Central memory CD8-positive, alpha-beta T cell (primary cell): ENCODE measurements at regions not wholly inside any gene's neighbourhood (a gene's known extent, or its start where the extent isn't known, plus 50 kb on each side); places are given as distances from the start of the nearest gene placed in this dataset.

ENCODE experiments used
- ATAC-seq: fragments of 150-1000 bp; cut with Tn5 transposase; replicated peaks from 2 replicates; pipeline ENCODE4 v1.10.0; 2022; ENCODE audit warnings: mild to moderate bottlenecking, moderate FRiP score, moderate number of reproducible peaks; ENCODE audit not compliant: poor library complexity, severe bottlenecking; ENCODE audit errors: extremely low read depth
- DNase-seq, 2 donors: peaks; one replicate each; pipeline ENCODE4 v3.0.0; 2021; ENCODE audit warnings: low spot score in 2 of 2
- H3K27ac Mint-ChIP-seq: one replicate; pipeline ENCODE4 v1.8.0; 2022; ENCODE audit warnings: low read depth, mild to moderate bottlenecking, moderate library complexity, mixed read lengths
- H3K27me3 Mint-ChIP-seq: one replicate; pipeline ENCODE4 v1.8.0; 2022; ENCODE audit warnings: mixed read lengths
- H3K36me3 Mint-ChIP-seq: one replicate; pipeline ENCODE4 v1.8.0; 2022; ENCODE audit warnings: mild to moderate bottlenecking, moderate library complexity, mixed read lengths; ENCODE audit not compliant: insufficient read depth
- H3K4me1 Mint-ChIP-seq: one replicate; pipeline ENCODE4 v1.8.0; 2022; ENCODE audit warnings: mixed read lengths
- H3K4me3 Mint-ChIP-seq: one replicate; pipeline ENCODE4 v1.8.0; 2022; ENCODE audit warnings: mild to moderate bottlenecking, moderate library complexity, mixed read lengths
- H3K9me3 Mint-ChIP-seq: one replicate; pipeline ENCODE4 v1.8.0; 2022; ENCODE audit warnings: mixed read lengths

- DNase-seq, result no peak
Observed at GRCh38 chrX:42456176-42456700, 321.7 kb downstream of the PPP1R2C start.

DNA sequence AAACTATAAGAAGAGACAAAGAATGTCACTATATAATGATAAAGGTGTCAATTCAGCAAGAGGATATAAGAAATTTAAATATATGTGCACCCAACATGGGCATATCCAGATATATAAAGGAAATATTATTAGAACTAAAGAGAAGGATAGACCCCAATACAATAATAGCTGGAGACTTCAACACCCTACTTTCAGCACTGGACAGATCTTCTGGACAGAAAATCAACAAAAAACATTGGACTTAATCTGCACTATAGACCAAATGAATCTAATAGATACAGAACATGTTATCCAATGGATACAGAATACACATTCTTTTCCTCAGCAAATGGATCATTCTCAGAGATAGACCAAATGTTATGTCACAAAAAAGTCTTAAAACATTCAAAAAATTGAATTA lies 327.7 kb downstream of the PPP1R2C start:
- Mint-ChIP-seq H3K27me3 (no peaks in the 10 kb centered on the region), H3K4me1 (peaks cover 6% of the 10 kb centered on the region)

More at GRCh38 chrX:42456176-42456700, 321.7 kb downstream of the PPP1R2C start:
- Mint-ChIP-seq H3K27ac (no peak overlapping the region), H3K4me3 (no peak overlapping the region), H3K9me3 (no peaks in the 10 kb centered on the region), H3K27me3 (no peaks in the 10 kb centered on the region), H3K4me1 (peaks cover 6% of the 10 kb centered on the region), H3K36me3 (no peaks in the 10 kb centered on the region)
- no peak for ATAC-seq

DNA sequence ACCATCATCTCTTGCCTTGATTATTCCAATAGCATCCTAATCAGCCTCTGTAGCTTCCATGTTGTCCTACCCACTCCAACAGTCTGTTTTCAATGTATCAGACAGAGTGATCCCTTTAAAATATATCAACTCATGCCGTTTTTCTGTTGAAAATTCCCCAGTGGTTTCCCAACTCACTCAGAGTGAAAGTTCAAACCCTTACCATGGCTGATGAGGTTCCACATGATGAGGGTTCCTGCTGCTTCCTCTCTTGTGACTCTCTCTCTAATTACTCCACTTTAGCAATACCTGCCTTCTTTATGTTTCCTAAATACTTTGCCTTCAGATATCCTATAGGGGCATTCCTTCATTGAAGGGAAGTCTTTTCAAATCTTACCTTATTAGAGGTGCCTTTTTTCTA lies 334.7 kb downstream of the PPP1R2C start:
- Mint-ChIP-seq H3K4me1 (no peaks in the 10 kb centered on the region), H3K27me3 (no peaks in the 10 kb centered on the region), H3K4me3 (no peak overlapping the region), H3K36me3 (no peaks in the 10 kb centered on the region), H3K27ac (no peak overlapping the region), H3K9me3 (peaks cover 8% of the 10 kb centered on the region)
- ATAC-seq, result no peak
- no peak for DNase-seq

More for the DNA sequence above, 327.7 kb downstream of the PPP1R2C start:
- ATAC-seq (no peak), DNase-seq (no peak)
- H3K4me3 Mint-ChIP-seq, result no peak overlapping the region
- H3K27ac Mint-ChIP-seq, result no peak overlapping the region
- H3K9me3 Mint-ChIP-seq, result peaks cover 6% of the 10 kb centered on the region
- no peaks in the 10 kb centered on the region for H3K36me3 Mint-ChIP-seq

DNA sequence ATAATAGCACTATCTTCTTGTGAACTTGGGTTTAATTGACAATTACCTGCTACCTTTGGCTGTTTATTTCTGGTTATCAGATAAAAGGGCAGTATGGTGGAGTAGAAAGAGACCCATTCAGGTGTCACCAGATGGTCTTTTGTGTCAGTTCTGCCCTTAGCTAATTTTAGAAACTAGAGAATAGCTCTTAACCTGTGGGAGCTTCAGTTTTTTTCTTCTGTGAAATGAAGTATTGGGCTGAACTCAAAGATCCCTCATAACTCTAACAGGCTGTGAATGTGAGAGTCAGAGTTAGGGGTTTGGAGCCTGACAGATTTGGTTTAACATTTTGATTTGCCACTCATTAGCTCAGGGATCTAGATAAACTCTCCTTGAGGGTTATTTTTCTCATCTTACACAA lies 335.2 kb downstream of the PPP1R2C start:
- H3K27ac Mint-ChIP-seq, result no peak overlapping the region
- peaks cover 4% of the 10 kb centered on the region for H3K4me1 Mint-ChIP-seq

DNA sequence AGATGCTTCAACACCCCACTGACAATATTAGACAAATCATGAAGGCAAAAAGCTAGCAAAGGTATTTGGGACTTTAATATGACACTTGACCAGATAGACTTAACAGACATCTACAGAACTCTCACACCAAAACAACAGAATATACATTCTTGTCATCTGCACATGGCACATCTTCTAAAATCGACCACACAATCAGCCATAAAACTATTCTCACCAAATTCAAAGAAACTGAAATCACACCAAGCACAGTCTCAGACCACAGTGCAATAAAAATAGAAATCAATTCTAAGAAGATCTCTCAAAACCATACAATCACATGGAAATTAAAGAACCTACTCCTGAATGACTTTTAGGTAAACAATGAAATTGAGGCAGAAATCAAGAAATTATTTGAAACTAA lies 340.8 kb downstream of the PPP1R2C start:
- DNase-seq, result no peak
- H3K36me3 Mint-ChIP-seq, result no peaks in the 10 kb centered on the region
- no peaks in the 10 kb centered on the region for H3K9me3 Mint-ChIP-seq
- no peak for ATAC-seq
- H3K27ac Mint-ChIP-seq, result peak overlapping the region; percentile 79
- H3K4me3 Mint-ChIP-seq, result peak overlapping the region; percentile 36
- H3K4me1 Mint-ChIP-seq, result peaks cover 20% of the 10 kb centered on the region
- H3K27me3 Mint-ChIP-seq, result no peaks in the 10 kb centered on the region

More for the DNA sequence above, 335.2 kb downstream of the PPP1R2C start:
- no peaks in the 10 kb centered on the region for H3K36me3 Mint-ChIP-seq
- H3K27me3 Mint-ChIP-seq, result no peaks in the 10 kb centered on the region
- peaks cover 8% of the 10 kb centered on the region for H3K9me3 Mint-ChIP-seq
- H3K4me3 Mint-ChIP-seq, result no peak overlapping the region
- ATAC-seq (no peak), DNase-seq (no peak)

DNA sequence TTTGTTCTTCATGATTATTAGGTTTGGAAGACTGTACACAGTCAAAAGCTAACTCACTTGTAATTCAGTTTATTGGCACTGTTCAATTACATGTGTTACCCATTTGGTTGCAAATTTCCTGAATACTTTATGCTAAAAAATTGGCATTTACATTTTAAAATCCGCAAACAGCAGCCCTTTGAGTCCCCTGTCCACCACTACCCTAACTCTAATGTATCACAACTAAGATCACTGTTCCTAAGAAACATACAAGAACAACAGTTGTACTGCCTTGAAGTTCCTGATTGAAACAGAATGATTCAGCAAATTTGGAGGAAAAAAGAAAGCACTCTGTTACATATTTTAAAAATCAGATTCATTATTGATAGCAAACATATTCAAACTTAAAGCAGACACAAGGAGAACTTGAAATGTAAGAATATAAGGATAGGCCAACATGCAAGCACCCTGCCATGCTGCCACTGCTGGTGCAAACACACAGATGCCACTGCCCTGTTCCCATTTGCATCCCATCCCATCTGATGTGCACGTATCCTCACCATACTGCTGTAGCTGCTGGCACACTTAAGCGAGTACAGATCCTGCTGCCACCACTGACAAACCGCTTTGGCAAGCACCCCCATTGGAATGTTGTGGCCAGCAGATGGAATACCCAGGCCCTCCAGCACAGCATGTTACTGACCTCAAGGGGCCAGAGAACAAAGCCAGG lies 343.4 kb downstream of the PPP1R2C start:
- no peaks in the 10 kb centered on the region for H3K36me3 Mint-ChIP-seq
- H3K27me3 Mint-ChIP-seq, result no peaks in the 10 kb centered on the region
- H3K4me3 Mint-ChIP-seq, result no peak overlapping the region
- no peak overlapping the region for H3K27ac Mint-ChIP-seq
- ATAC-seq, result no peak
- no peak for DNase-seq
- peaks cover 20% of the 10 kb centered on the region for H3K4me1 Mint-ChIP-seq
- no peaks in the 10 kb centered on the region for H3K9me3 Mint-ChIP-seq

GRCh38 chrX:42432552-42432951 lies 345.4 kb downstream of the PPP1R2C start:
- Mint-ChIP-seq H3K27me3 (no peaks in the 10 kb centered on the region), H3K27ac (no peak overlapping the region), H3K4me3 (no peak overlapping the region), H3K36me3 (no peaks in the 10 kb centered on the region), H3K9me3 (no peaks in the 10 kb centered on the region), H3K4me1 (peaks cover 14% of the 10 kb centered on the region)
- no peak for ATAC-seq
- no peak for DNase-seq

DNA sequence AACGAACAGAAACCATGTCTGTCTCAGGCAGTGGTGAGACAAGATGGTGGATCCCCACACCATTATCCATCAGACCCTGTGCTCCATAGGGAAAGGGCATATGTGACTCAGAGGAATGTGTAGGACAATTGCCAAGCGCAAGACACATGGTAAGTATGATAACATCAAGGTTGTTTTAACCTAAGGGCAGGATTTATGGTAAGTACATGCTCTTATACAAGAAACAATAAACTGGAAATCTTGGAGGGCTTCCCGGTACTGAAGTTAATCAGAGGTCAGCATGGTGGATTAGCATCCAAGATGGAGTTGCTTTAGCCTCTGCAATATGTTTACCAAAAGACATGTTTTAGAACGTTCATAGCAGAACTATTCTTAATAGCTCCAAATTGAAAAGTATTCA lies 355.0 kb downstream of the PPP1R2C start:
- no peak for ATAC-seq
- H3K4me3 Mint-ChIP-seq, result no peak overlapping the region
- no peak for DNase-seq
- no peaks in the 10 kb centered on the region for H3K9me3 Mint-ChIP-seq
- no peaks in the 10 kb centered on the region for H3K36me3 Mint-ChIP-seq
- no peaks in the 10 kb centered on the region for H3K27me3 Mint-ChIP-seq
- H3K27ac Mint-ChIP-seq, result no peak overlapping the region
- H3K4me1 Mint-ChIP-seq, result no peaks in the 10 kb centered on the region

GRCh38 chrX:42420426-42420825 lies 357.5 kb downstream of the PPP1R2C start:
- DNase-seq (no peak), ATAC-seq (no peak)
- no peaks in the 10 kb centered on the region for H3K27me3 Mint-ChIP-seq
- H3K4me3 Mint-ChIP-seq, result no peak overlapping the region
- H3K9me3 Mint-ChIP-seq, result no peaks in the 10 kb centered on the region
- H3K4me1 Mint-ChIP-seq, result no peaks in the 10 kb centered on the region
- no peaks in the 10 kb centered on the region for H3K36me3 Mint-ChIP-seq
- H3K27ac Mint-ChIP-seq, result no peak overlapping the region

GRCh38 chrX:42415636-42416035 lies 362.3 kb downstream of the PPP1R2C start:
- no peaks in the 10 kb centered on the region for H3K36me3 Mint-ChIP-seq
- no peak for ATAC-seq
- no peaks in the 10 kb centered on the region for H3K27me3 Mint-ChIP-seq
- H3K9me3 Mint-ChIP-seq, result peaks cover 5% of the 10 kb centered on the region
- peaks cover 12% of the 10 kb centered on the region for H3K4me1 Mint-ChIP-seq
- DNase-seq, result no peak
- no peak overlapping the region for H3K4me3 Mint-ChIP-seq
- H3K27ac Mint-ChIP-seq, result no peak overlapping the region

DNA sequence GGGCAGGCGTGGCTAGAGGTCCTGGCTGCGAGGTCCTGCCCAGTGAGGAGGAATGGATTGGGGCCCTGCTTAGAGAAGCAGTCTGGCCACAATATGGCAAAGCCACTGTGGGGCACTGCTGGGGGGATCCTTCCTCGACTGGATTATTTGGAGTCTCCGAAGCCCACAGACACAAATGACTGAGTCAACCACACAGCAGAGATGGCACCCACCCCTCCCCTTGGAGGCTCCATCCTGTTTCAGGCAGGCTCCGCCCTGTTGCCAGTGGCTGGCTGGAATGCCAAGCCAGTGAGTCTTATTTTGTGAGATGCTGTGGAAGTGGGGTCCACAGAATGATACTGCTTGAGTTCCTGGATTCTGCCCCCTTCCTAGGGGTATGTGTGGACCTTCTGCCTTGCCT lies 363.9 kb downstream of the PPP1R2C start:
- DNase-seq, result no peak
- Mint-ChIP-seq H3K36me3 (no peaks in the 10 kb centered on the region), H3K4me3 (no peak overlapping the region), H3K27ac (no peak overlapping the region), H3K4me1 (peaks cover 16% of the 10 kb centered on the region), H3K27me3 (no peaks in the 10 kb centered on the region), H3K9me3 (peaks cover 5% of the 10 kb centered on the region)
- ATAC-seq, result no peak

DNA sequence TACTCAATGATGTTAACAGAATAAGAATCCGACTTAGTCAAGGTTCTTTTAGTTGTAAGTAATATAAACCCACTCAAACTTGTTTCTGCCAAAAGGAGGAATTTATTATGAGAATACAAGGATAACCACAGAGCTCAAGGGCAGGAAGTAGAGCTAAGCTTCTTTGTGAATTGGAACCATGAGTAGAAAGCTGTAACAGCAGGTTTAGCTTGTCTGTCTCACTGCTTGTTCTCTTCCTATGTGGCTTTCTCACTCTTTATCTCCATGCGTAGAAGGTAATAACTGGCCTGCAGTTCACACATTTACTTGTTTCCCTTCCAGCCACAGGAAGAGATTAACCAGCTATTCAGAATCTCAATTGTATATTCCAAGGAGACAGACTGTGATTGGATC lies 378.3 kb downstream of the PPP1R2C start:
- H3K9me3 Mint-ChIP-seq, result no peaks in the 10 kb centered on the region
- ATAC-seq (peak; percentile 64), DNase-seq (no peak)
- H3K27ac Mint-ChIP-seq, result peak overlapping the region; percentile 92
- H3K27me3 Mint-ChIP-seq, result no peaks in the 10 kb centered on the region
- H3K4me3 Mint-ChIP-seq, result peak overlapping the region; percentile 72
- H3K4me1 Mint-ChIP-seq, result peaks cover 44% of the 10 kb centered on the region
- H3K36me3 Mint-ChIP-seq, result no peaks in the 10 kb centered on the region

GRCh38 chrX:42398967-42399631 lies 378.9 kb downstream of the PPP1R2C start:
- peak; percentile 77 for ATAC-seq
- peaks cover 44% of the 10 kb centered on the region for H3K4me1 Mint-ChIP-seq
- no peak for DNase-seq
- H3K4me3 Mint-ChIP-seq, result peak overlapping the region; percentile 72
- H3K27ac Mint-ChIP-seq, result peak overlapping the region; percentile 92
- no peaks in the 10 kb centered on the region for H3K36me3 Mint-ChIP-seq
- no peaks in the 10 kb centered on the region for H3K27me3 Mint-ChIP-seq
- H3K9me3 Mint-ChIP-seq, result no peaks in the 10 kb centered on the region
